Panc1 (cell line): ENCODE measurements at regions not wholly inside any gene's neighbourhood (a gene's known extent, or its start where the extent isn't known, plus 50 kb on each side); places are given as distances from the start of the nearest gene placed in this dataset.

Source experiments
- POLR2AphosphoS5 ChIP-seq: IDR thresholded peaks from 2 replicates; pipeline ENCODE4 v1.6.1; 2012; ENCODE audit warnings: mild to moderate bottlenecking, low read depth, low read length, moderate library complexity
- REST ChIP-seq, 2 experiments: IDR thresholded peaks; 2 replicates each; pipeline ENCODE4 v1.6.1; 2011 to 2012; ENCODE audit warnings: low read depth in 2 of 2, control low read depth in 1 of 2, low read length in 1 of 2, mild to moderate bottlenecking in 1 of 2, moderate library complexity in 1 of 2; ENCODE audit not compliant: insufficient read depth in 1 of 2
- TF ChIP-seq, protein P1 (sequence below): fragments of 450-650 bp; IDR thresholded peaks from 2 replicates; pipeline ENCODE4 v1.5.1; 2017; ENCODE audit warnings: mild to moderate bottlenecking

- TF ChIP-seq REST (IDR thresholded peaks at IDR 0.05; ENCODE audit: insufficient read depth in 1 of 2, low read depth in 2 of 2, low read length in 1 of 2) (no peak), POLR2AphosphoS5 (no peak)
- TF ChIP-seq, protein P1, sequence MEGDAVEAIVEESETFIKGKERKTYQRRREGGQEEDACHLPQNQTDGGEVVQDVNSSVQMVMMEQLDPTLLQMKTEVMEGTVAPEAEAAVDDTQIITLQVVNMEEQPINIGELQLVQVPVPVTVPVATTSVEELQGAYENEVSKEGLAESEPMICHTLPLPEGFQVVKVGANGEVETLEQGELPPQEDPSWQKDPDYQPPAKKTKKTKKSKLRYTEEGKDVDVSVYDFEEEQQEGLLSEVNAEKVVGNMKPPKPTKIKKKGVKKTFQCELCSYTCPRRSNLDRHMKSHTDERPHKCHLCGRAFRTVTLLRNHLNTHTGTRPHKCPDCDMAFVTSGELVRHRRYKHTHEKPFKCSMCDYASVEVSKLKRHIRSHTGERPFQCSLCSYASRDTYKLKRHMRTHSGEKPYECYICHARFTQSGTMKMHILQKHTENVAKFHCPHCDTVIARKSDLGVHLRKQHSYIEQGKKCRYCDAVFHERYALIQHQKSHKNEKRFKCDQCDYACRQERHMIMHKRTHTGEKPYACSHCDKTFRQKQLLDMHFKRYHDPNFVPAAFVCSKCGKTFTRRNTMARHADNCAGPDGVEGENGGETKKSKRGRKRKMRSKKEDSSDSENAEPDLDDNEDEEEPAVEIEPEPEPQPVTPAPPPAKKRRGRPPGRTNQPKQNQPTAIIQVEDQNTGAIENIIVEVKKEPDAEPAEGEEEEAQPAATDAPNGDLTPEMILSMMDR, result no peak
Observed at GRCh38 chr1:95352767-95353166, 118.8 kb downstream of the RWDD3 start.
